WERI-Rb-1 (cell line): ENCODE measurements at regions not wholly inside any gene's neighbourhood (a gene's known extent, or its start where the extent isn't known, plus 50 kb on each side); places are given as distances from the start of the nearest gene placed in this dataset.

Experiments
- DNase-seq: peaks from one replicate; pipeline ENCODE4 v3.0.0-alpha.2; 2020
- H3K27ac ChIP-seq: fragments of 250-450 bp; sonication (Bioruptor Pico); 2 replicates; pipeline ENCODE4 v1.5.1; 2020; ENCODE audit warnings: mild to moderate bottlenecking, moderate library complexity
- H3K27me3 ChIP-seq: fragments of 250-450 bp; sonication (Bioruptor Pico); 2 replicates; pipeline ENCODE4 v1.5.1; 2021; ENCODE audit warnings: mild to moderate bottlenecking, low read depth, moderate library complexity; ENCODE audit not compliant: insufficient read depth, severe bottlenecking
- H3K36me3 ChIP-seq: fragments of 250-450 bp; sonication (Bioruptor Pico); 2 replicates; pipeline ENCODE4 v1.5.1; 2020; ENCODE audit warnings: mild to moderate bottlenecking, moderate library complexity
- H3K4me3 ChIP-seq: 2 replicates; pipeline ENCODE4 v1.5.1; 2011; ENCODE audit warnings: low read depth, mild to moderate bottlenecking, control low read depth, low read length
- H3K9me3 ChIP-seq: fragments of 250-450 bp; sonication (Bioruptor Pico); 2 replicates; pipeline ENCODE4 v1.5.1; 2021; ENCODE audit warnings: mild to moderate bottlenecking, moderate library complexity; ENCODE audit not compliant: severe bottlenecking
- TF ChIP-seq, protein P1 (sequence below): IDR thresholded peaks from 2 replicates; pipeline ENCODE4 v1.5.1; 2011; ENCODE audit warnings: low read depth, mild to moderate bottlenecking, control low read depth, inconsistent platforms, low read length

DNA sequence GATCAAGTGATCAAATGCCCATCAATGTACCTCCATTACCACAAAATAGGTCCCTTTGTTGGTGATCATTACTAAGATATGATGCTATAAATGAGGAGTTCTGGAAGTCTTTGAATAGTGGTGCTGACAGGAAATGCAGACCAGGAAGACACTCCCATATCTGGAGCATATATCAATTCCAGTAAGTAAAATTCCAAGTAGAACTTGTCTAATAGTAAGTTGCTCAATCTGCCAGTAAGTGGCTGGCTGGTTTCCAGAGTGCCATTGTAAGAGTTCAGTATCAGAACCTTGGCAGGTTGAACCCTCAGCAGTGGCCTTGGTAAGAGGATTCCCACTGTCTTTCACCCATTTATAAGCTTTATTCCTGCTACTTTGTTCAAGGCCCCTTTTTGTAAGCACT lies 379.9 kb upstream of the RBMS3 start:
- Histone ChIP-seq H3K36me3 (no peaks in the 10 kb centered on the region), H3K27me3 (no peaks in the 10 kb centered on the region), H3K4me3 (no peak overlapping the region), H3K9me3 (peaks cover 5% of the 10 kb centered on the region), H3K27ac (no peak overlapping the region)
- DNase-seq: no peak
- TF ChIP-seq, protein P1, sequence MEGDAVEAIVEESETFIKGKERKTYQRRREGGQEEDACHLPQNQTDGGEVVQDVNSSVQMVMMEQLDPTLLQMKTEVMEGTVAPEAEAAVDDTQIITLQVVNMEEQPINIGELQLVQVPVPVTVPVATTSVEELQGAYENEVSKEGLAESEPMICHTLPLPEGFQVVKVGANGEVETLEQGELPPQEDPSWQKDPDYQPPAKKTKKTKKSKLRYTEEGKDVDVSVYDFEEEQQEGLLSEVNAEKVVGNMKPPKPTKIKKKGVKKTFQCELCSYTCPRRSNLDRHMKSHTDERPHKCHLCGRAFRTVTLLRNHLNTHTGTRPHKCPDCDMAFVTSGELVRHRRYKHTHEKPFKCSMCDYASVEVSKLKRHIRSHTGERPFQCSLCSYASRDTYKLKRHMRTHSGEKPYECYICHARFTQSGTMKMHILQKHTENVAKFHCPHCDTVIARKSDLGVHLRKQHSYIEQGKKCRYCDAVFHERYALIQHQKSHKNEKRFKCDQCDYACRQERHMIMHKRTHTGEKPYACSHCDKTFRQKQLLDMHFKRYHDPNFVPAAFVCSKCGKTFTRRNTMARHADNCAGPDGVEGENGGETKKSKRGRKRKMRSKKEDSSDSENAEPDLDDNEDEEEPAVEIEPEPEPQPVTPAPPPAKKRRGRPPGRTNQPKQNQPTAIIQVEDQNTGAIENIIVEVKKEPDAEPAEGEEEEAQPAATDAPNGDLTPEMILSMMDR: no peak

- Histone ChIP-seq H3K27ac (no peak overlapping the region), H3K36me3 (no peaks in the 10 kb centered on the region), H3K27me3 (no peaks in the 10 kb centered on the region), H3K9me3 (peaks cover 5% of the 10 kb centered on the region), H3K4me3 (no peak overlapping the region)
- no peak for DNase-seq
- TF ChIP-seq, protein P1: no peak
Measured at GRCh38 chr3:28903171-28903601, 377.7 kb upstream of the RBMS3 start.

DNA sequence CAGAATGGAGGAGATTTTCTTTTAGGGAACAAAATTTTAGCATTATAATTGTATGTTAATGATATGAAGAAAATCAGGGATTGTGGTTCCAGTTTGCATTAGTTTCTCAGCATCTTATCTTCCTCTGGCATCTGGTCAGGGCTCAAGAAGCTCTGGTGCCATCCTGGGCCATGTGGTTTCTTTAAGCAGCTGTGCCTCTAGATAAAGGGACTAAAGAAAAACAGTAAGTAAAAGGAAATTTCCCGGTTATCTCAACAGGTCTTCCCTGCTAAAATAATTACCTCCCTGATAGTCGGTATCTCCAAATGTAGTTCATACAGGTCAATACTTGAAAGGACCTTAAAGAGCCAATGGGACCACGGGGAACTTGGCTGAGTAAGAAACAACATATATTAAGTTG lies 375.1 kb upstream of the RBMS3 start:
- Histone ChIP-seq H3K9me3 (peaks cover 5% of the 10 kb centered on the region), H3K27me3 (no peaks in the 10 kb centered on the region), H3K27ac (no peak overlapping the region), H3K4me3 (no peak overlapping the region), H3K36me3 (no peaks in the 10 kb centered on the region)
- no peak for DNase-seq
- TF ChIP-seq, protein P1: no peak

DNA sequence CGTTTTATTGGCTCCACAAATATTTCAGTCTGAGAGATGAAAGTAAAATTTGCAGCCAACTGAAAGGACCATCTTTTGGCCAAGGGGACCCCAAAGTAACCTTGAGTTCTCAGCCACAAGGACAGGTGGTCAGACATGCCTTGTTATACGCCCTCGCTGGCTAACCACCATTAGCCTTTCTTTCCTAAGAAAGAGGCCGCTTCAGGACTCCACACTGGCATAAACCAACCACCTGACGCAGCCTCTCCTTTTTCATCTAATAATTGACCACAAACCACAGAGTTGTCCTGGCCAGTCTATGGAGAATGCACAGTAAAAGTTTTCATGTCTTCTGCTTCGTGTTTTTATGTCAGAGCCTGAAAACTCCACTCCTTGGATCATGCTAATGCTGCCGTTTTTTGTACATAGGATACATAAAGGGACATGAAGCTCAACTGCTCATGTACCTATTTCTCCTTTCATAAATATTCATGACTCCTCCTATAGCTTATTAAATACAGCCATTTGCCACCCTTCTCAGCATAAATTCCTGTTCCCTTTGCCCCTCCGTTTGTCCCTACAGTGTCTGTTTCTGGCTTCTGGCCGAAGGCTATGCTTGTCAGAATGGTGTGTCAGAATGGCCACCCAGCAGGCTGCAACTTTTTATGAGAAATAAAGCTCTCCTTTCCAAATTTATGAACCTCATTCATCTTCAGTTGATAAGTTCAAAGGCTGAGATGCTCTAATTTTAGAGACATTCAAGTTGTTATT lies 374.1 kb upstream of the RBMS3 start:
- no peaks in the 10 kb centered on the region for H3K36me3 ChIP-seq
- TF ChIP-seq, protein P1: no peak

DNA sequence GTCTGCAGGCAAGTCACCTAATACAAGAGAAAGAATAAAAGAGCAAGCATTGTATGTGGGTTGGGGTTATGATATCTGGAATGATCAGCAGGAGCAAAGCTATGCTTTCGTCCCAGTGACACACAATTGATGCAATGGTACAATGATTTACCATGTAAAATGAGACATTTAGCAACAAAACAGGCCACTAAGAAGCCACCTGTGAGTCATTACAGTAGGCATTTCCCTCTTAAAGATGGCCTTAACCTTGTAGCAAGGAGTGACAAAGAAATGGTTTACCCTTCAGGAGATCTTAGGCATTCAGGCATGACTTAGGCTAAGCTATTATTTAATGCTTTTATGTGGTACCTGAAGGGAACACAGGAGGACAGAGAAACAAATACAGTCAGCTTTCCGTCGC lies 373.3 kb upstream of the RBMS3 start:
- TF ChIP-seq, protein P1: no peak
- no peak for DNase-seq
- Histone ChIP-seq H3K9me3 (peaks cover 3% of the 10 kb centered on the region), H3K27ac (no peak overlapping the region), H3K36me3 (no peaks in the 10 kb centered on the region), H3K4me3 (no peak overlapping the region), H3K27me3 (no peaks in the 10 kb centered on the region)

More for the DNA sequence above, 374.1 kb upstream of the RBMS3 start:
- H3K27me3 ChIP-seq: no peaks in the 10 kb centered on the region
- H3K9me3 ChIP-seq: peaks cover 5% of the 10 kb centered on the region
- DNase-seq: no peak
- H3K27ac ChIP-seq: no peak overlapping the region
- no peak overlapping the region for H3K4me3 ChIP-seq
